H9 (cell line): ENCODE measurements at regions not wholly inside any gene's neighbourhood (a gene's known extent, or its start where the extent isn't known, plus 50 kb on each side); places are given as distances from the start of the nearest gene placed in this dataset.

Experiments
- DNase-seq: peaks from one replicate; pipeline ENCODE4 v3.0.0-alpha.2; 2017
- H2AFZ ChIP-seq: one replicate; pipeline ENCODE4 v1.6.1; 2013; ENCODE audit warnings: mild to moderate bottlenecking, low read length, control low read depth, moderate library complexity
- H2AK5ac ChIP-seq: 2 replicates; pipeline ENCODE4 v1.6.1; 2013; ENCODE audit warnings: low read length, control low read depth, mixed read lengths; ENCODE audit not compliant: insufficient read length
- H2BK120ac ChIP-seq: one replicate; pipeline ENCODE4 v1.6.1; 2013; ENCODE audit warnings: low read depth, mild to moderate bottlenecking, low read length, control low read depth, inconsistent platforms; ENCODE audit not compliant: poor library complexity, severe bottlenecking
- H2BK12ac ChIP-seq: 2 replicates; pipeline ENCODE4 v1.6.1; 2013; ENCODE audit warnings: low read length, control low read depth, mixed read lengths, low read depth; ENCODE audit not compliant: insufficient read length
- H2BK15ac ChIP-seq: 2 replicates; pipeline ENCODE4 v1.6.1; 2013; ENCODE audit warnings: low read depth, low read length, control low read depth
- H2BK20ac ChIP-seq: one replicate; pipeline ENCODE4 v1.6.1; 2013; ENCODE audit warnings: low read depth, mild to moderate bottlenecking, low read length, control low read depth, inconsistent platforms; ENCODE audit not compliant: poor library complexity, severe bottlenecking
- H2BK5ac ChIP-seq: 2 replicates; pipeline ENCODE4 v1.6.1; 2013; ENCODE audit warnings: low read length, control low read depth, mixed read lengths; ENCODE audit not compliant: insufficient read length
- H3K14ac ChIP-seq: 2 replicates; pipeline ENCODE4 v1.6.1; 2013; ENCODE audit warnings: low read length, control low read depth; ENCODE audit not compliant: insufficient read depth
- H3K18ac ChIP-seq: 2 replicates; pipeline ENCODE4 v1.6.1; 2013; ENCODE audit warnings: low read depth, mild to moderate bottlenecking, mixed read lengths, low read length, control low read depth; ENCODE audit not compliant: insufficient read length
- H3K23ac ChIP-seq: 2 replicates; pipeline ENCODE4 v1.6.1; 2013; ENCODE audit warnings: low read length, control low read depth, mixed read lengths, low read depth; ENCODE audit not compliant: insufficient read length
- H3K23me2 ChIP-seq: 2 replicates; pipeline ENCODE4 v1.6.1; 2013; ENCODE audit warnings: low read depth, mild to moderate bottlenecking, mixed read lengths, low read length, control low read depth; ENCODE audit not compliant: insufficient read length, poor library complexity, severe bottlenecking
- H3K27ac ChIP-seq: 2 replicates; pipeline ENCODE4 v1.5.1; 2013; ENCODE audit warnings: low read length, control low read depth, mixed read lengths, low read depth; ENCODE audit not compliant: insufficient read length
- H3K27me3 ChIP-seq: 2 replicates; pipeline ENCODE4 v1.6.1; 2013; ENCODE audit warnings: low read length, control low read depth, inconsistent platforms; ENCODE audit not compliant: insufficient read depth
- H3K4ac ChIP-seq: 2 replicates; pipeline ENCODE4 v1.6.1; 2013; ENCODE audit warnings: low read depth, mild to moderate bottlenecking, control low read depth, inconsistent platforms, low read length, moderate library complexity
- H3K4me1 ChIP-seq: 2 replicates; pipeline ENCODE4 v1.6.1; 2013; ENCODE audit warnings: low read length, control low read depth, inconsistent platforms; ENCODE audit not compliant: insufficient read depth
- H3K4me2 ChIP-seq: 2 replicates; pipeline ENCODE4 v1.6.1; 2013; ENCODE audit warnings: low read length, control low read depth, mixed read lengths; ENCODE audit not compliant: insufficient read length, insufficient read depth
- H3K56ac ChIP-seq: 2 replicates; pipeline ENCODE4 v1.6.1; 2013; ENCODE audit warnings: low read depth, mild to moderate bottlenecking, mixed read lengths, low read length, control low read depth; ENCODE audit not compliant: insufficient read length
- H3K79me1 ChIP-seq: 2 replicates; pipeline ENCODE4 v1.6.1; 2013; ENCODE audit warnings: low read depth, mild to moderate bottlenecking, moderate library complexity, low read length, control low read depth, inconsistent platforms; ENCODE audit not compliant: insufficient read depth, poor library complexity, severe bottlenecking
- H3K79me2 ChIP-seq: 2 replicates; pipeline ENCODE4 v1.6.1; 2013; ENCODE audit warnings: low read length, control low read depth, inconsistent platforms; ENCODE audit not compliant: insufficient read depth
- H3K9ac ChIP-seq: 2 replicates; pipeline ENCODE4 v1.6.1; 2013; ENCODE audit warnings: low read length, control low read depth, mixed read lengths; ENCODE audit not compliant: insufficient read length; ENCODE audit errors: extremely low read depth
- H3K9me3 ChIP-seq: one replicate; pipeline ENCODE4 v1.6.1; 2013; ENCODE audit warnings: low read depth, low read length, inconsistent platforms; ENCODE audit not compliant: control insufficient read depth
- H3T11ph ChIP-seq: one replicate; pipeline ENCODE4 v1.6.1; 2013; ENCODE audit warnings: mild to moderate bottlenecking, low read length, control low read depth, inconsistent platforms
- H4K20me1 ChIP-seq: one replicate; pipeline ENCODE4 v1.6.1; 2013; ENCODE audit not compliant: control insufficient read depth, insufficient read length, insufficient read depth
- H4K5ac ChIP-seq: 2 replicates; pipeline ENCODE4 v1.6.1; 2013; ENCODE audit warnings: low read depth, mild to moderate bottlenecking, mixed read lengths, low read length, control low read depth; ENCODE audit not compliant: insufficient read length
- H4K8ac ChIP-seq: replicated peaks from 2 replicates; pipeline ENCODE4 v1.6.1; 2013; ENCODE audit warnings: low read length, control low read depth, mixed read lengths, low read depth; ENCODE audit not compliant: insufficient read length
- H4K91ac ChIP-seq: 2 replicates; pipeline ENCODE4 v1.6.1; 2013; ENCODE audit warnings: low read depth, mild to moderate bottlenecking, moderate library complexity, mixed read lengths, low read length, control low read depth; ENCODE audit not compliant: insufficient read length
- H3K27ac Mint-ChIP-seq, 3 experiments: 2 replicates in 2 of 3; 3 replicates in 1 of 3; pipeline ENCODE4 v1.8.0; 2020 to 2021; ENCODE audit warnings: mixed read lengths in 3 of 3, mild to moderate bottlenecking in 1 of 3, moderate library complexity in 1 of 3
- H3K27me3 Mint-ChIP-seq: 2 replicates; pipeline ENCODE4 v1.8.0; 2021; ENCODE audit warnings: low read depth, mild to moderate bottlenecking, moderate library complexity, mixed read lengths
- H3K36me3 Mint-ChIP-seq, 3 experiments: 2 replicates in 2 of 3; 3 replicates in 1 of 3; pipeline ENCODE4 v1.8.0; 2020 to 2021; ENCODE audit warnings: low read depth in 3 of 3, mixed read lengths in 3 of 3; ENCODE audit not compliant: insufficient read depth in 1 of 3
- H3K4me1 Mint-ChIP-seq, 2 experiments: 2 replicates each; pipeline ENCODE4 v1.8.0; 2020; ENCODE audit warnings: mixed read lengths in 2 of 2
- H3K4me3 Mint-ChIP-seq, 2 experiments: 2 replicates in 1 of 2; 3 replicates in 1 of 2; pipeline ENCODE4 v1.8.0; 2020 to 2021; ENCODE audit warnings: mild to moderate bottlenecking in 2 of 2, mixed read lengths in 2 of 2, moderate library complexity in 1 of 2
- H3K9me3 Mint-ChIP-seq, 2 experiments: 2 replicates in 1 of 2; 3 replicates in 1 of 2; pipeline ENCODE4 v1.8.0; 2020; ENCODE audit warnings: mild to moderate bottlenecking in 2 of 2, mixed read lengths in 2 of 2, moderate library complexity in 1 of 2
- CTCF ChIP-seq: fragments of 200-600 bp; sonication (generic); conservative IDR thresholded peaks from 3 replicates; pipeline ENCODE4 v1.8.0; 2021; ENCODE audit warnings: antibody characterized with exemption, mild to moderate bottlenecking
- WGBS: extraction: QIAGEN DNeasy Blood & Tissue Kit; methylation state at CpG from one replicate; pipeline ENCODE4 v1.1.7; 2013; ENCODE audit warnings: missing lambda C conversion rate, low lambda C conversion rate, mixed read lengths; ENCODE audit not compliant: insufficient read length; ENCODE audit errors: extremely low coverage; 5-methylcytosine and 5-hydroxymethylcytosine counted together

- no peak for TF ChIP-seq CTCF
- no peak overlapping the region for H2BK120ac ChIP-seq
- no peak overlapping the region for H3K23ac ChIP-seq
- no peak overlapping the region for H3T11ph ChIP-seq
- H3K36me3 Mint-ChIP-seq, result no peaks in the 10 kb centered on the region
- no peak overlapping the region for H3K27ac ChIP-seq
- H4K91ac ChIP-seq, result no peak overlapping the region
- no peaks in the 10 kb centered on the region for H3K27me3 ChIP-seq
- no peak overlapping the region for H3K56ac ChIP-seq
- no peak overlapping the region for H2BK20ac ChIP-seq
- no peak overlapping the region for H3K4ac ChIP-seq
- H3K23me2 ChIP-seq, result no peaks in the 10 kb centered on the region
- H4K5ac ChIP-seq, result no peak overlapping the region
- H3K4me1 ChIP-seq, result no peaks in the 10 kb centered on the region
- H2BK5ac ChIP-seq, result no peak overlapping the region
- no peak overlapping the region for H3K27ac Mint-ChIP-seq
- no peak overlapping the region for H3K4me2 ChIP-seq
- H3K9me3 Mint-ChIP-seq, result no peaks in the 10 kb centered on the region
- H3K79me1 ChIP-seq, result no peaks in the 10 kb centered on the region
- no peak for DNase-seq
- no peak overlapping the region for H3K9ac ChIP-seq
- H2BK15ac ChIP-seq, result no peak overlapping the region
- WGBS, result no CpG with 5 or more reads among the region's 2 CpGs
- no peak overlapping the region for H3K4me3 Mint-ChIP-seq
- no peaks in the 10 kb centered on the region for H3K9me3 ChIP-seq
- no peak overlapping the region for H3K14ac ChIP-seq
- H2BK12ac ChIP-seq, result no peak overlapping the region
- H3K18ac ChIP-seq, result no peak overlapping the region
- H3K4me1 Mint-ChIP-seq, result peaks cover 12% of the 10 kb centered on the region in 2 experiments
- no peak overlapping the region for H4K8ac ChIP-seq
- H2AFZ ChIP-seq, result no peak overlapping the region
- peaks cover 2% of the 10 kb centered on the region; the same call in 1 of the 2 replicates for H3K27me3 Mint-ChIP-seq
- no peaks in the 10 kb centered on the region for H4K20me1 ChIP-seq
- H3K79me2 ChIP-seq, result no peaks in the 10 kb centered on the region
- no peak overlapping the region for H2AK5ac ChIP-seq
Observed at GRCh38 chr6:97658090-97658489, 375.1 kb upstream of the MMS22L start.
